BJ (cell line): ENCODE measurements at regions not wholly inside any gene's neighbourhood (a gene's known extent, or its start where the extent isn't known, plus 50 kb on each side); places are given as distances from the start of the nearest gene placed in this dataset.

Experiments used
- CTCF ChIA-PET: fragments of 350-600 bp; formaldehyde crosslinking; extraction: SDS; loops from one replicate; lab custom pipeline; 2021; ENCODE audit warnings: antibody characterized with exemption, inconsistent platforms; lab: Yijun Ruan, JAX
- POLR2A ChIA-PET: fragments of 300-600 bp; sonication (Branson Sonifier 250); formaldehyde crosslinking; extraction: SDS; loops from one replicate; lab custom pipeline; 2021; ENCODE audit warnings: antibody characterized with exemption; lab: Charles Lee
- DNase-seq: peaks from one replicate; pipeline ENCODE4 v3.0.0-alpha.2; 2011; ENCODE audit warnings: low read depth
- H3K27me3 ChIP-seq: 2 replicates; pipeline ENCODE4 v1.6.0; 2011; ENCODE audit warnings: low read length; ENCODE audit not compliant: control insufficient read depth, insufficient read depth
- H3K36me3 ChIP-seq: 2 replicates; pipeline ENCODE4 v1.5.1; 2011; ENCODE audit warnings: low read length; ENCODE audit not compliant: control insufficient read depth, insufficient read depth
- H3K4me3 ChIP-seq: 2 replicates; pipeline ENCODE4 v1.5.1; 2011; ENCODE audit warnings: low read depth, mild to moderate bottlenecking, control low read depth, low read length
- TF ChIP-seq, protein P1 (sequence below): IDR thresholded peaks from 2 replicates; pipeline ENCODE4 v1.5.1; 2011; ENCODE audit warnings: low read depth, mild to moderate bottlenecking, control low read depth, inconsistent platforms, low read length, moderate library complexity; ENCODE audit not compliant: insufficient read depth

DNA sequence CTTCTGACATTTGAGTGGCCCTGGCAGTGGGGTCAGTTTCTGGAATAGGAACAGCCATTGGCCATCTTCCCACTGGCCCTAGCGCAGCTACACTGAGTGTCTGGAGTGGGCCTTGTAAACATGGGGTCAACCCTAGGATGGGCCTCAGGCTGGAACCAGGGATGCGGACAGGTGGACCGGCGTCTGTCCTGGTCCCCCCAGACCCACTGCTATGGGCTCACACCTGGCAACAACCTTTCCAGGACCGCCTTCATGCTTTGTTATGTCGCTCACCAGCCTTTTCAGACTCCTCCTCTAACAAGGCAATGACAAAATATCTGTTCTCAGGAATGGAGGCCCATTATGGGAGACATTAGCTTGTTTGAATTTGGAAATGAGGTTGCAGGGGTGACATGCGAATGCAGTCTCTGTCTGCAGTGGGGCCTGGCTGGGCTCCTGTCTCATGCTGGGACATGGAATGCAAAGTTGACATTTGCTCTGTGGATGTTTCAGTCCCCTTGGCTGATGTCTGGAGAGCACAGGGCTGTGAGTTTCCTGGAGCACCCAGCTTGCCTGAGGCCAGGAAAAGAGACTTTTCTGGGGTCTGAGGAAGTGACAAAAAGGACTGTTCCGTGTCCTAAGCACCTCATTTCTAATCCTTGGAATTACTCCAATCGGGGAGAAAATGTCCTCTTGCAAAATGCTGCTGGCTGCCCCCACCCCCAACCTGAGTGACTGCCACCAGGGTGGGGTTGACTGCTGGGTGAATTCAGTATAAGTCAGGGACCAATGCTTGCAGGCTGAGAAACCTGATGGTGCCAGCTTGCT lies 98.7 kb upstream of the PMEPA1 start:
- no peak overlapping the region for H3K4me3 ChIP-seq
- no peaks in the 10 kb centered on the region for H3K36me3 ChIP-seq
- H3K27me3 ChIP-seq, result peaks cover 11% of the 10 kb centered on the region
- TF ChIP-seq, protein P1, sequence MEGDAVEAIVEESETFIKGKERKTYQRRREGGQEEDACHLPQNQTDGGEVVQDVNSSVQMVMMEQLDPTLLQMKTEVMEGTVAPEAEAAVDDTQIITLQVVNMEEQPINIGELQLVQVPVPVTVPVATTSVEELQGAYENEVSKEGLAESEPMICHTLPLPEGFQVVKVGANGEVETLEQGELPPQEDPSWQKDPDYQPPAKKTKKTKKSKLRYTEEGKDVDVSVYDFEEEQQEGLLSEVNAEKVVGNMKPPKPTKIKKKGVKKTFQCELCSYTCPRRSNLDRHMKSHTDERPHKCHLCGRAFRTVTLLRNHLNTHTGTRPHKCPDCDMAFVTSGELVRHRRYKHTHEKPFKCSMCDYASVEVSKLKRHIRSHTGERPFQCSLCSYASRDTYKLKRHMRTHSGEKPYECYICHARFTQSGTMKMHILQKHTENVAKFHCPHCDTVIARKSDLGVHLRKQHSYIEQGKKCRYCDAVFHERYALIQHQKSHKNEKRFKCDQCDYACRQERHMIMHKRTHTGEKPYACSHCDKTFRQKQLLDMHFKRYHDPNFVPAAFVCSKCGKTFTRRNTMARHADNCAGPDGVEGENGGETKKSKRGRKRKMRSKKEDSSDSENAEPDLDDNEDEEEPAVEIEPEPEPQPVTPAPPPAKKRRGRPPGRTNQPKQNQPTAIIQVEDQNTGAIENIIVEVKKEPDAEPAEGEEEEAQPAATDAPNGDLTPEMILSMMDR, result no peak
- ChIA-PET CTCF (interaction anchor here (0.5 kb wide), 1 partner anchor 153 kb away, joined by 7 read pairs; no protein-coding TSS in a partner anchor), POLR2A (no interaction called here)
- DNase-seq, result no peak

GRCh38 chr20:57807401-57808263 lies 97.8 kb upstream of the PMEPA1 start:
- no peak for DNase-seq
- no peak overlapping the region for H3K4me3 ChIP-seq
- TF ChIP-seq, protein P1, result no peak
- ChIA-PET CTCF (no interaction called here), POLR2A (no interaction called here)
- H3K36me3 ChIP-seq, result no peaks in the 10 kb centered on the region
- H3K27me3 ChIP-seq, result peaks cover 11% of the 10 kb centered on the region

- DNase-seq, result no peak
- CTCF ChIA-PET, result no interaction called here
- POLR2A ChIA-PET, result no interaction called here
- TF ChIP-seq, protein P1, result no peak
- H3K4me3 ChIP-seq, result no peak overlapping the region
- H3K27me3 ChIP-seq, result peaks cover 11% of the 10 kb centered on the region
- no peaks in the 10 kb centered on the region for H3K36me3 ChIP-seq
These were observed 97.2 kb upstream of the PMEPA1 start for GRCh38 chr20:57806975-57807374.

- TF ChIP-seq, protein P1, result no peak
- no peak for DNase-seq
- ChIA-PET POLR2A (no interaction called here), CTCF (no interaction called here)
- Histone ChIP-seq H3K36me3 (no peaks in the 10 kb centered on the region), H3K27me3 (peaks cover 11% of the 10 kb centered on the region), H3K4me3 (no peak overlapping the region)
These were observed 96.7 kb upstream of the PMEPA1 start for GRCh38 chr20:57806476-57806875.

DNA sequence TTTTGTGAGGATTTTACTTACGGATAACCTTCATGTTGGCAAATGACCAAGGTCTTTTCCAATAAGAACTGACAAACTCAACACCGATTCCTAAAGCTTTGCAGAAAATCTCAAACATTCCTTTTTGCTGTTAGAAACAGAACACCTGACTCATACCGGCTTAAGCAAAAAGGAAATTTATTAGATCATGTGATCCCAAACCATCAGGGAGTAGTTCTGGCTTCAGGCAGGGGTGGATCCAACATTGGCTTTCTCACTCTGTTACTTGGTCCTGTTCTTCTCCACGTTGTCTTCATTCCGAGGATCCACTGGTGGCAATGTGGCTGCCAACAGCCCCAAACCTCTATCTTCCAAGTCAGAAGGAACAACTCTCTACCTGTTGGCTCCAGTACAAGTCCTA lies 95.9 kb upstream of the PMEPA1 start:
- no peak for DNase-seq
- TF ChIP-seq, protein P1, result no peak
- Histone ChIP-seq H3K27me3 (peaks cover 11% of the 10 kb centered on the region), H3K4me3 (no peak overlapping the region), H3K36me3 (no peaks in the 10 kb centered on the region)
- ChIA-PET CTCF (no interaction called here), POLR2A (no interaction called here)
